Dermis blood vessel endothelial cell (primary cell): ENCODE measurements at regions not wholly inside any gene's neighbourhood (a gene's known extent, or its start where the extent isn't known, plus 50 kb on each side); places are given as distances from the start of the nearest gene placed in this dataset.

Experiments
- DNase-seq: peaks from one replicate; pipeline ENCODE4 v3.0.0; 2010

DNA sequence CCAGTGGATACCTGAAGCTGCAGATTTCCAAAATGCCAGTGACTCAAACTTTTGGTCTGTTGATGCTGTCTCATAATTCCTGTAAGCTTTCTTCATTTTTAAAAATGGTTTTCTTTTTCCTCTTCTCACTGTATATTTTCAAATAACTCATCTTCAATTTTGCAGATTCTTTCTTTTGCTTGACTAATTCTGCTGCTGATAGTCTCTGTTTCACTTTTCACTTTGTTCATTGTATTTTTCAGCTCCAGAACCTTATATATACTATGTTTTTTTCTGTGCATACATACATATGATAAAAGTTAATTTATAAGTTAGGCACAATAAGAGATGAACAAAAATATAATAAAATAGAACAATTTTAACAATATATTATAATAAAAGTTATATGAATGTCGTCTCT, 237.7 kb upstream of the GPRIN3 start:
- no peak for DNase-seq

- no peak for DNase-seq
Measured at GRCh38 chr4:89541998-89542397, 234.4 kb upstream of the GPRIN3 start.

DNA sequence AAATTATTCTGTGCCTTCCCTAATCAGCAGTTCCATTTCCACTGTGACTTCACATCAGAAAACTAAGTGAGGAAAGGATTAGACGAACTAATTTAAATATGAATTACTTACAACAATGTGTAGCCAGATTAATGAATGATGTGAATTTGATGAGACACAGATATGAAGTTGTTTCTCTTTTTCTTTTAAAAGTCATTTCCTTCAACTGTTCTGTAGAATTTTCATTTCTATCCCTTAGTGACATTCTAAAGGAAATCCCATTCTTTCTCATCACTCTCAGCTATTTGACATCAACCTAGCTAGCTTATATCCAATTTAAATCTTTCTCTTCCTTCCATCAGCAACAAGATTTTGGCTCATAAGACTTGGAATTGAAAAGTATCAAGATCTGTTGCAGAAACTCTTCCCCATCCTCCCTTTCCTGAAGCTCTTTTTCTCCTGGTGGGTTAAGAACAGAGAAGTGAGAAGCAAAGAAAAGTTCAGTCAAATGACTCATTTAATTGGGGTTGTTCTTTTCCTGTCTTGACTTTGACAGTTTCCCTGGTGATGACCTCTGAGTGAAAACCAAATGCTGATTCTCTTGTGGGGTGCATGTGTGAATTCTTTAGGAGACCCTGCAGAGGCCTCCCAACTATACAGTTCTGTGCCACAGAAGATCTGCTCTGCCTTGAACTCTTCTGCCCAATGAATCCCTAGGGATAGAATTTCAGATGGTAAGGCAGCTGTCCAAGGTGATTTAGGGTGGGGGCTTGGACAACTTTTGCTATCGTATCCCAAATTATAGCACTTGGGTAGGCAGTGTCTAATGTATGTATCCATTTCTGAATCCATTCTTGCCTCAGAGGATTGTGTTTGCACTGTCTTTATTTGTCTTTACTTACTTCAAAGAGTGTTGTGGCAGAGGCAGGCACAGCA, 232.5 kb upstream of the GPRIN3 start:
- DNase-seq = peak; percentile 57

GRCh38 chr4:89539374-89539773, 231.8 kb upstream of the GPRIN3 start:
- DNase-seq = peak; percentile 88

GRCh38 chr4:89538886-89539285, 231.3 kb upstream of the GPRIN3 start:
- peak; percentile 73 for DNase-seq

- peak; percentile 50 for DNase-seq
Measured at GRCh38 chr4:89538171-89538570, 230.6 kb upstream of the GPRIN3 start.

- DNase-seq = no peak
Measured at GRCh38 chr4:89537281-89537680, 229.7 kb upstream of the GPRIN3 start.

GRCh38 chr4:89535251-89535650, 227.7 kb upstream of the GPRIN3 start:
- DNase-seq = peak; percentile 44

DNA sequence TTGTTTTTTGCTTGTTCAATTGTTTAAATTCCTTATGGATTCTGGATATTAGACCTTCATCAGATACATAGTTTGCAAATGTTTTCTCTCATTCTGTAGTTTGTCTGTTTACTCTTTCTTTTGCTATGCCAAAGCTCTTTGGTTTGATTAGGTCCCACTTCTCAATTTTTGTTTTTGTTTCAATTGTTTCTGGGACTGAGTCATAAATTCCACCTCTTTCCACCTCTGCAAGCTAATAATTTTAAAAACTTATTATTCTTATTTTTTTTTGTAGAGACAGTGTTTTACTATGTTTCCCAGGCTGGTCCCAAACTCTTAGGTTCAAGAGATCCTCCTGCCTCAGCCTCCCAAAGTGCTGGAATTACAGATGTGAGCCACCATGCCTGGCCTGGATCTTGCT, 226.8 kb upstream of the GPRIN3 start:
- peak; percentile 47 for DNase-seq

GRCh38 chr4:89531932-89532640, 224.5 kb upstream of the GPRIN3 start:
- DNase-seq = no peak

GRCh38 chr4:89528526-89529133, 221.0 kb upstream of the GPRIN3 start:
- no peak for DNase-seq

DNA sequence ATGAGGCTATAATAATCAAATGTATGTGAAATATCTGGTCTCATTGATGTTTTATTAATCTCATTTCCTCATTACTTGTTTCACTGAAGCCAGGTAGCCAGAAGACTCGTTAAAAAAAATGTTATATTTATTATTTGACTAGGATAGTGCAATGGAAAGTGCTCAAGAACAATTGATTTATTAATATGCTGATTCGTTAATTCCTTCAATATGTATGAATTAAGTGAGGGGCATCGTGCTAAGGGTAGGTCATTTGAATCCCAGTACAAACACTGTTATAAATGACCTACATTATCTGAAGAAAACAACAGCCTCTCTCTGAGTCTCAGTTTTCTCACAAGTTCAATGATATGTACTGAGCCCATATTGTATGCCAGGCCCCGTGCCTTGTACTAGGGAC, 214.2 kb upstream of the GPRIN3 start:
- DNase-seq = no peak

- DNase-seq = no peak
Measured at GRCh38 chr4:89519771-89520320, 212.2 kb upstream of the GPRIN3 start.

DNA sequence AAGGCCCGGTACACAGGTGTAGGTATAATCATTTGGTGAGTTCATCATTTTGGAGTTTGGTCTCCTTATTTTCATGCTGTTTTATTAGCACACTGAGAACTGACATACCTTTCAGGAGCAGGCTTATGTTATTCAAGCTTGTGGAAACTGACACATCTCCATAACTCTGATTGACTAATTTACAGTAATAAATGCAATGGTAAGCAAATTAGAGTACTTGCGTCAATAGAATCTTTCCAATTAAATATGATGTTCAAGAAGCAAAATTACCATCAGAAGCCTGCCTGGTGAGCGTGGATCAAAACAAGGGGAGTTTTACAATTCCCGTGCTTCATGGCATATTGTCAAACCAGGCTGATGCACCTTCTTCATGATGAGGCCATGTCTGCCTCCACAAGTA, 210.7 kb upstream of the GPRIN3 start:
- DNase-seq = no peak

DNA sequence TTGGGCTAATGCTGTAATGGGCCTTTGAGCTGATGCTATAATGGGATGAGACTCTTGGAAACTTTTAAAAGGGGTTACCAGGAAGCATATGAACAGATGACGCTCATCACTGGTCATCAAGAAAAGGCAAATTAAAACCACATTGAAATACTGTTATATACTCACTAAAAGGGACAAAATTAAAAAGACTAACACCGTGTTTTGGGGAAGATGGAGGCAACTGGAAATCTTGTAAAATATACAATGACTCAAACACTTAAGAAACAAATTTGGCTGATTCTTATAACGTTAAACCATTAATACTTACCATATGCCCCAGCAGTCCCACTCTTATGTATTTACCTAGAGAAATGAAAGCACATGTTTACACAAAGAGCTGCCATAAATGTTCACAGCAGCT, 207.2 kb upstream of the GPRIN3 start:
- DNase-seq = no peak

DNA sequence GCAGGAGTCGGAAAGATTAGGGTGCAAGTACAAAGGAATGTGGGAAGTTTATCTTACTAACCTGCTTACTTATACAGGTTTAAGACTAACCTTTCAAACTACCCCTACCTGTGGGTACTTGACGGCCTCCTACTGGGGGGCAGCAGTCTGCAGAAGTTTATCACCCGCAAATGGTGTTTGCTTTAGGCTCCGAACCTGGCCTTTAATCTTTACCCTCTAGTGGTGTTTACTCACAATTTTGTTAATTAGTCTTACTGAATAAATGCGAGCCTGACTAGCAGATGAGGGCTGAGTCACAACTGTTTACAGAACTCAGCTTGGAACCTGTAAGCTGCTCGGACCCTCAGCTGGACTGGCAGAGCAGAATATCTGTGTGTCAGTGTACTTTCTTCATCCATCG, 204.2 kb upstream of the GPRIN3 start:
- no peak for DNase-seq

DNA sequence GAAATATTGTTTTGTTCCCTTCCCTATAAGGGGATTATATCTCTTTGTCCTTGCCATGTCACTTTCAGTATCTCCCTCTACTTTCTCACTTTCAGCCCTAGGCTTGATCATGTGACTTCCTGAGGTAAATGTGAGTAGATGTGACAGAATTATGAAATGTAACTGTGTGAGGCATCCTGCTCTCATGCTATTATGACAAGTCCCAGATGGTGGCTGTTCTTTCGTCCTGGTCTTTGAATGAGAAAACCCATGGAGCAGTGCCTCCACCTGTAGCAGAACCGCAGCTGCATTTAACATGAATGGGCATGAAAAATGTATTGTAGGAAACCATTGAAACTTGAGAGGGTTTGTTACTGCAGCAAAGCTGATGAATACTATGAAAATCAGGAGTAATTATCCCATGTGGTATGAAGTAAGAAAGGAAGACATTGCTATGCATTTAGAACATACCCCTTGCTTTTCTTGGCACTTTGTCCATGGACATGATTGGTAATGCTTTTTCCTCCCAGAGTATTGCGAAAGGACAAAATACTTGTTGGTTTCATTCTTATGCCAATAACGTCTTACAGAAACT, 202.2 kb upstream of the GPRIN3 start:
- DNase-seq = peak; percentile 37

GRCh38 chr4:89506866-89507491, 199.4 kb upstream of the GPRIN3 start:
- DNase-seq = no peak

DNA sequence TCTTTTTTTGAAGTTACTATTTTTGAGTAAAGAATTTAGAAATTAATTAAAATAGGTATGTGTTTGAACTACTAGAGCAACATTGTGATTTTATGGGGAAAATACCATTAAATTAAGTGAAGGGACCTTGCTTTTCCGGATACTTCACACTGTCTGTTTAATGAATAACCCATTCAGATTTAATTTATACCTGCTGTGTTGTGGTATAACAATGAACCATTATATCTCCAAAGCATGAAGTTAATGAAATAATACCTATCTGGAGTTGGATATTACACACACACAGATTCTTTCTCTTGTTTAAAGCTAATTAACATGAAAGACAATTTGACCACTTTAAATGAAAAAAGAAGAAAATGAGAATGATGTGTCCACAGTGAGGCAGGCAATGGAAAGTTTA, 195.0 kb upstream of the GPRIN3 start:
- DNase-seq = no peak

GRCh38 chr4:89497517-89498308, 190.1 kb upstream of the GPRIN3 start:
- DNase-seq = peak; percentile 91

GRCh38 chr4:89496851-89497250, 189.3 kb upstream of the GPRIN3 start:
- no peak for DNase-seq

DNA sequence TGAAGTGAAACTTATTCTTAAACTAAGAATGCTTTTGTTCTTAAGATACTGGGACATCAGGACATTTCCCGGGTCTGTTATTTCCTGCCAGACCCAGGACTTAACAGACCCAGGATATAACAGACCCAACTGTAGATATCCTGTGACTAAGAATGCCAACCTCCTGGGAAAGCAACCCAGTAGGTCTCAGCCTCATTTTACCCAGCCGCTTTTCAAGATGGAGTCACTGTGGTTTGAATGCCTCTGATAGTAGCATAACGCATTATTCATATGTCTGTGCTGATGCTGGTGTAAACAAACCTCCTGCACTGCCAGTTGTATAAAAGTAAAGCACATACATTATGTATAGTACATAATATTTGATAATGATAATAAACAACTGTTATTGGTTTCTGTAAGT, 185.8 kb upstream of the GPRIN3 start:
- DNase-seq = no peak
